WTC11 (cell line): ENCODE measurements at regions not wholly inside any gene's neighbourhood (a gene's known extent, or its start where the extent isn't known, plus 50 kb on each side); places are given as distances from the start of the nearest gene placed in this dataset.

Experiments
- ATF3 ChIP-seq: sonication (generic); formaldehyde crosslinking; conservative IDR thresholded peaks from 2 replicates; pipeline ENCODE4 v1.8.1; 2022; ENCODE audit warnings: mild to moderate bottlenecking, missing genetic modification reagents
- CTCF ChIP-seq: fragments of 200-600 bp; IDR thresholded peaks from 2 replicates; pipeline ENCODE4 v1.8.0; 2022; ENCODE audit warnings: antibody characterized with exemption
- FOXP4 ChIP-seq: sonication (generic); formaldehyde crosslinking; IDR thresholded peaks from 2 replicates; pipeline ENCODE4 v1.8.0; 2022; ENCODE audit warnings: mild to moderate bottlenecking, missing genetic modification reagents
- STAT6 ChIP-seq: sonication (generic); formaldehyde crosslinking; conservative IDR thresholded peaks from 2 replicates; pipeline ENCODE4 v1.8.1; 2023; ENCODE audit warnings: mild to moderate bottlenecking, low read depth, missing genetic modification reagents, moderate library complexity

GRCh38 chr13:98092888-98093287, 50.0 kb upstream of the FARP1 start:
- TF ChIP-seq STAT6 (CRISPR knock-in tag) (no peak), ATF3 (CRISPR knock-in tag) (no peak), CTCF (no peak), FOXP4 (CRISPR knock-in tag) (no peak)
